ELF-1 (cell line): ENCODE measurements at regions not wholly inside any gene's neighbourhood (a gene's known extent, or its start where the extent isn't known, plus 50 kb on each side); places are given as distances from the start of the nearest gene placed in this dataset.

Source experiments
- DNase-seq: peaks from one replicate; pipeline ENCODE4 v3.0.0-alpha.2; 2016; ENCODE audit warnings: low read depth, low spot score

- DNase-seq: no peak
Measured at GRCh38 chr7:155897758-155898386, 85.6 kb upstream of the SHH start.

- no peak for DNase-seq
Measured at GRCh38 chr7:155896531-155897263, 84.4 kb upstream of the SHH start.

GRCh38 chr7:155893664-155894063, 81.4 kb upstream of the SHH start:
- no peak for DNase-seq

- DNase-seq: no peak
Measured at GRCh38 chr7:155893176-155893575, 80.9 kb upstream of the SHH start.

GRCh38 chr7:155889636-155890511, 77.6 kb upstream of the SHH start:
- no peak for DNase-seq

GRCh38 chr7:155887174-155887525, 74.9 kb upstream of the SHH start:
- no peak for DNase-seq

GRCh38 chr7:155886391-155887173, 74.3 kb upstream of the SHH start:
- no peak for DNase-seq

GRCh38 chr7:155885167-155886155, 73.2 kb upstream of the SHH start:
- DNase-seq: no peak

GRCh38 chr7:155884225-155885166, 72.2 kb upstream of the SHH start:
- DNase-seq: no peak

- no peak for DNase-seq
Measured at GRCh38 chr7:155883491-155884224, 71.4 kb upstream of the SHH start.

- DNase-seq: no peak
Measured at GRCh38 chr7:155882596-155882995, 70.3 kb upstream of the SHH start.

GRCh38 chr7:155881471-155882350, 69.4 kb upstream of the SHH start:
- DNase-seq: no peak

- DNase-seq: no peak
Measured at GRCh38 chr7:155880721-155881120, 68.5 kb upstream of the SHH start.

- DNase-seq: no peak
Measured at GRCh38 chr7:155879592-155879991, 67.3 kb upstream of the SHH start.

- DNase-seq: no peak
Measured at GRCh38 chr7:155878674-155879073, 66.4 kb upstream of the SHH start.

- no peak for DNase-seq
Measured at GRCh38 chr7:155878250-155878649, 66.0 kb upstream of the SHH start.

- DNase-seq: no peak
Measured at GRCh38 chr7:155877167-155877566, 64.9 kb upstream of the SHH start.

GRCh38 chr7:155874411-155874810, 62.1 kb upstream of the SHH start:
- DNase-seq: no peak
